ENCODE measurements at regions not wholly inside any gene's neighbourhood (a gene's known extent, or its start where the extent isn't known, plus 50 kb on each side); places are given as distances from the start of the nearest gene placed in this dataset.
"Not testable (repeated sequence)": the region's sequence is repeated elsewhere in the genome, so short reads cannot be mapped to it uniquely, and the experiment has no call there.

DNA sequence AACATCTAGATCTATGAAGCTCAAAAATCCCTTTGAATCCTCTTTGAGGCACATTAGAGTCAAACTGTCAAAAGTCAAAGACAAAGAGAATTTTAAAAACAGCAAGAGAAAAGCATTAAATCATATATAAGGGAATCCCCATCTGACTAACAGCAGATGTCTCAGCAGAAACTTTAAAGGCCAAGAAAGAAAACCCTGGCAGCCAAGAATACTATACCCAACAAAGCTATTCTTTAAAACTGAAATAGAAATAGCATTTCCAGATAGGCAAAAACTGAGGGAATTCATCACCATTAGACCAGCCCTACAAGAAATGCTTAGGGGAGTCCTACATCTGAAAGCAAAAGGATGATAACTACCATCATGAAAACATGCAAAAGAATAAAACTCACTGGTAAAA, 211.2 kb upstream of the PDZRN3 start:
- DNase-seq: no peak

DNA sequence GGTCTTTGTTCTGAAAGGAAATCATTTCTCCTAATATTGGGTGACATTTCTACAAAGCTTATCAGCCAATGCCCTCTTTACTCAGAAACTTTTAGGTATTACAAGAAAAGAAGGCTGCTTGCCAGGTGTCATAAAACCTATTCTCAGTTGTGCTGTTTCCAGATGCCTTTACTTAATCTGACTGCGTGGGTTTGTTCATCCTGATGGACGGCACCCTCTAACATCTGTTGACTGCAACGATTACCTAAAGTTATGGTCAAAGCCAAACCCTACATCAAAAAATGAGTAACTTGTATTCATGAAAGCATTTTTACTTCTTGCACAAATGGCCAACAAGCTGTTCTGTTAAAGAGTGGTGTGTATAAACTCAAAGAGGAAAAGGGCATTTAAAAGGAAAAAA, 207.7 kb upstream of the PDZRN3 start:
- no peak for DNase-seq

DNA sequence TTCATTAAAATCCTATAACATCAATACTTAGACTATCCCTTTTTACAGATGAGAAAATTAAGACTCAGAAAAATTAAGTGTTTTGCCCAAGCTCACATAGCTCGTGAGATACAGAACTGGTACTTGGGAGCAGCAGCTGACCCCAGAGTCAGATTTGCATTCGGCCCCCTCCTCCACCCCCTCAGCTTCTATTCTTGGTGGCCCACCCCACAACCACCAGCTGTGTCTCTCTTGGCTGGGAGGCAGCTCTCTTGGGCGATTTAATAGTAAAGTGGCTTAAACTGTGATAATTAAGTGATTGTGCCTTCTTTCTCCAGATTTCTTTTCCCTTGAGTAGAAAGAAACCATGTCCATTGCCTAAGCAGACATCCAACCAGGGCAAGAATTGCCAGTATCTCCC, 203.6 kb upstream of the PDZRN3 start:
- no peak for DNase-seq

DNA sequence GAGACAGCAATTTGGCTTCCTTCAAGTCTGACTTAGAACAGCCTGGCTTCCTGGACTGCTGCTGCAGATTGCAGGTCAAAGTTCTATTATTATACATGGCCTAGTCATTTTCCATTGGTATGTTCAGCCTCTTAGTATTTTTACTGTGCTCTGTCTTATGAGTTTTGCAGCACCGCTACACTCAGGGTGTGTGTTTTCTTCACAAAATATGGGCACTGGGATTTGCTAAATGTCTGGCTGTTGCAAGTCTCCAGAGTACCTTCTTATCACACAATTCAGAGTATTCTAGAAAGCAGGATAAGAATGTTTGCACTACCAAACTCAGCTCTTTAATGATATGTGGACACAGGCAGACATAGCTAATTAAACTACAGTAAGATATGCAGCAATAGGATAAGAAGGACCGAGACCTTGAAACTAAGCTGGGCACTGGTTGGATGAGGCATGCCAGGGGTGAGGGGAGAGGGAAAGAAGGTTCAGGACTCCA, 203.0 kb upstream of the PDZRN3 start:
- no peak for DNase-seq

DNA sequence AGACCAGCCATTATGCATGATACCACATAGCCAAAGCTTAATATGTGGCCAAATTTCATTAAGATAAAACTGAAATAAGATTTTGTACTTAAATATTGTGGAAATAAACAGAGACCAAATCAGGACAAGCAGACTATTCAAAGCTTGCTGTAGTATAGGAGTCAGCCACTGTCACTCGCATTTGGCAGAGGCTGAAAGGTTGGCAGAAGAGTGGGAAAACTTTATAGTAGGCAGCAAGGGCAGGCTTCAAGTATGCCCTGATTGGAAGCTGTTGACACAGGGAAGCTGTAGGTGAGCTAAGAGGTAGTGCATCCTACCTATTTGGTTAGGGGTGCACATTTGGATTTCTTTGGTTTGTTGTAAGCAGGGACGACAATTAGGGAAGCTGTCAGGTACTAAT, 202.5 kb upstream of the PDZRN3 start:
- DNase-seq: no peak

DNA sequence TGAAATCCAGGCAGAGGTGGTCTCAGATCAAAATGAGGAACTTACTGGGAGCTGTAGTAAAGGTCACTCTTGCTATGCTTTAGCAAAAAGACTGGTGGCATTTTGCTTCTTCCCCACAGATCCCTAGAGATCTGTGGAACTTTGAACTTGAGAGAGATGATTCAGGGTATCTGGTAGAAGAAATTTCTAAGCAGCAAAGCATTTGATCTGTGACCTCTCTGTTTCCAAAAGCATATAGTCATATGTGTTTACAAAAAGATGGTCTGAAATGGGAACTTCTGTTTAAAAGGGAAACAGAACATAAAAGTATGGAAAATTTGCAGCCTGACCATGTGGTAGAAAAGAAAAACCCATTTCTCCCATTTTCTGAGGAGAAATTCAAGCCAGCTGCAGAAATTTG, 196.2 kb upstream of the PDZRN3 start:
- DNase-seq: not testable (repeated sequence)

DNA sequence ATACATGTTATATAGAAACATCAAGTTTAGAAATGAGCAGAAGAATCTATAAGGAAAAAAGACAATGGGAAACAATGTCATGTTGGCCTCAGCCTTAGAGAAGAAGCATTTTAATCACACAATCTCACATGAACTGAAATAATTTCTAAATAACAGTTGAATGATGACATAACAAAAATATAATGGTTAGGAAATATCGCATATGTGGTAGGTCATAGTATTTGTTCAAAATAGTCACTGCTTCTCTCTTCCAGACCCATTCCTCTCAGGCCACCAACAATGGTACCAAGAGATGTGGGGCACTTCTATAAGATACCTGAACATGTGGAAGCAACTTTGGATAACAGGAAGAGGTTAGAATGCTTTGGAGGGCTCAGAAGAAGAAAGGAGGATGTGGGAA, 195.7 kb upstream of the PDZRN3 start:
- no peak for DNase-seq

DNA sequence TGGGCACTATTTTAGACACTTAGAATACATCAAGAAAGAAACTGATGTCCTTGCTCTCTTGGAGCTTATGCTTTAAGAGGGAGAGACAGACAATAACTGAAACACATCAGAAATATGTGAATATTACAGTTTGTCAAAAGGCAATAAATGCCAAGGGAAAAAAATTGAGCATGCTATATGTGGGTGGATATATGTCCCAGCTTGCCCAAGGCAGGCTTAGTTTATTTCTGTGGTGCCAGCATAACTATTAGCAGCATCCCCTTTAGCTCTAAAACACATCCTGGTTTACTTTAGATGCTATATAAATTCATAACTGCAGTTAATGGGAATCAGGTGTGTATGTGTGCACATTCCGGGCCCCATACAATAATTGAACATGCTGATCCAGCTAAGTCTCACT, 191.2 kb upstream of the PDZRN3 start:
- no peak for DNase-seq

DNA sequence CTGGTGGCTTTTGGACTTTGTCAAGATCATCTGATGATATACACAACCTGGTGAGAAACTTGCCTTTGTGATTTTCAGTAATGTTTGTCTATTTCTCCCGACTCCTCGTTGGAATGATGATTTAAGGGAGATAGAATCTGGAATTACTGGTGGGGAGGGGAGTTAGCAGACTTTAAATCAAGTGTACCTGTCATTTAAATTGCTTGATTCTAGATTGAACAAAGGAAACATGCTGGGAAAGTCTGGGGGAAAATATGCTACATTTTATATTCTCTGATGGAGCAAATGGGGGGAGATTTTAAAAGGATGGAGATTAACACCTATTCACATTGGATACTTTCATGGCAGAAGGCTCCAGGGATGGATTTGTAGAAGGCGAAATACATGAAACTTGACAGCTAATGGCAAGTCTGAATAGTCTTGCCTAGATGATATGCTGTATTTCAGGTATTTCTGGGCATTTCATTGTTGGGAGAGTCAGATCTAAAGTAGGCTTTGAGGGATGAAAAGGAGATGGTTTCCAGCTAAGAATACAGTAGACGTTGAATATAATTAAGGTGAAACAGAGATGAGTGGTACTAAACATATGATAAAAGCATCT, 189.1 kb upstream of the PDZRN3 start:
- DNase-seq: no peak

DNA sequence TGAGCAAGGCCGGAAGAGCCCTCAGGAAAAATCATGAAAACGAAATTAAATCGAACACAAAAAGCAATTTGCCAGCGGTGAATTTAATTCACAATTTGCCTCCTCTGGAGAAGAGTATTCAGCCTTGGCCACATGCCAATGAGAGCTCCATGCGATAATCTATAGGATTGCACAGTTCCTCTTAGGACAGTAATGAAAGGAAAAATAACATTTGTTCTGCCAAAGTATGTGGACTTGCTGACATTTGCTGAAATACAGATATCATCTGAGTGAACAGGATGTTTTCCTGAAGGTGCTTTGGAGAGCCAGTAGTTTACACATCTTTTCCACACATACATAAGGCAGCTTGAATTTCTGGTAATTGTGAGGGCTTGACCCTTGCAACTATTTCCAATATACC, 188.6 kb upstream of the PDZRN3 start:
- DNase-seq: peak; percentile 2

DNA sequence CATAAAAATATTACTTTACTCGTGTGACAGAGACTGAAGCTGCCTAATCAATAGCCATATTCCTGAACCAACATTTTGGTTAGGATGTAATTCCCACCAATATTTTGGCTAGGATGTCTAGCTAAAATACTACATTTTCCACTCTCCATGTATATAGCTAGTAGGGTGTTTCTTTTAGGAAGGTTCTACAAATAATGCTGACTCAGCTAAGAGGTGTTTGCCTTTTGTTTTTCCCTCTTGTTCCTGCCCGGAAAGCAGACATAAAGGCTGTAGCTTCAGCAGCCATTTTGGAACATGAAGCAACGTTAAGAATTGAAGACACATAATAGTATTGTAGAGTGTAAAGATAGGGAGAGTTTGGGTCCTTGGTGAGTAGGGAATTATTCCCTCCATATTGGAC, 187.3 kb upstream of the PDZRN3 start:
- DNase-seq: no peak

DNA sequence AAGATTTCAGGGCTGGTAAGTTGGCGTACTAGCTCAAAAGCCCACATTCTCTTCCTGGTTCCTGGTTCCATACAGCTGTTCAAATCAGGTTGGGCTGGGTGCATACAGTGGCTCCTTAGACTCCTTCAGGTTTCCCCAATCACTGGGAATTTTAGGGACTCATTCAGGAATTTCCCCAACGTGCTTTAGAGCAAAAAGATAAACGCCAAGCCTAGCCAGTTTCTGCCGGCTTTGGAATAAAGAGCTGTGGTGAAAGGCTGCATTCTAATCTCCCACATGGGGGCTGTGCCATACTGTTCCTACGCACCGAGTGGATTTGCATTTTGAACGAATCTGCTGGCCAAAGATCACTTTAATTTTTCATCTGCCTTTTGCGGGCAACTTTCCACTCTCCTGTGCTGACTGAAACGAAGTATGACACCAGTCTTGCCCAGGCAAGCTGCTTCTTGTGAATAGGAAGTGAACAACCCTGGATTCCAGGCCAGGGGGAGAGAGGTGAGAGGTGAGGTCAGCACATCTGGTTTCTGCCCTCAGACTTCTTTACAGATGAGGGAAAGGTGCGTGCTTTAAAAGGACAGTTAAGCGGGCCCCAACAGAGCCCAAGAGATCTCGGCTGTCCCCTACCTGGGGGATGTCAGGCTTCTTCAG, 184.2 kb upstream of the PDZRN3 start:
- no peak for DNase-seq

DNA sequence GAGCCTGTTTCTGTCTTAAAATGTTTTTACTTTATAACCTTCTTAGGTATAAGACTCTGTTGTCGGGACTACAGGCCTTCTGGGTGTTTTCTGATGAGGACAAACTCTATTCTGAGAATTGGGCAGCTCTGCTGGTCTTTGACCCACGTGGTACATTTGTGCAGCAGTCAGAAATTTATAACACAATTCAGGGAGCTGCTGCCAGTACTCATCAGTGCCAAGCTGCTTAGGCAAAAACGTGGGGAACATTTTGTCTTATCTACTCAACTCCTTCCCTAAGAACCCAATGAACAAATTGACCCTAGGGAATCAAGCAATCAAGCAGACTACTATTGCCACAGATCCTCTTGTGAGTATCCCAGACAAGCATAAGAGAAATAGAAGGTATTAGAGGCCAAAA, 180.7 kb upstream of the PDZRN3 start:
- DNase-seq: no peak

DNA sequence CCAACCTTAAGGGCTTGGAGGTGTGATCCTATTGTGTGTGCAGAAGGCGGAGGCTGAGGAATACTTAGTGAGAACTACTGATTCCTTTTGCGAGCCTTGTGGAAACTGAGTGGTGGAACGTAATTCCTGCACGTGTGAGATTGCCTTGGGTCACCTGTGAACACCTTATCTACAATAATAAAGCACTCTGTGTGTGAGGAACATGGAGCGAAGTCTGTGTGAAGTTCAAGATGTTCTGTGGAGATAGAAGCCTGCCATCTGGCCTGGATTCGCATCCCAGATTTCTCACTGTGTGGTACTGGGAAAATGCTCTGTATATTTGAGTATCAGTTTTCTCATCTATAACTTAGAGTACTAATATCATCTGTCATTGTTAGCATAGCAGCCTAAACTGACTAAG, 179.5 kb upstream of the PDZRN3 start:
- no peak for DNase-seq

DNA sequence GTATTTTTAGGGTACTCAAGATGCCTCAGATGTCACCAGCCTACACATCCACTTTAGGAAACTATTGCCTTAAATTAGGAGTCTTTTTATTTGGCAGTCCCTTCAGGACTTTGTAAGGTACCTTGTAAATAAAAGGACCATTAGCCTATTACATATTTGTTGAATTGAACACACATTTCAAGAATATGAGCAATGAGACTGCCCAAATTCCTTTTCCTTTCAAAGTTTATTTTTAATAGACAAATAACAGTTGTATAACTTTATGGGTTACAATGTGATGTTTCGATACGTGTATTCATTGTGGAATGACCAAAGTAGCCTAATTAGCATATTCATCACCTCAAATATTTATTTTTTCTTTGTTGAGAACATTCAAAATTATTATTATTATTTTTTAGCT, 176.7 kb upstream of the PDZRN3 start:
- DNase-seq: no peak

DNA sequence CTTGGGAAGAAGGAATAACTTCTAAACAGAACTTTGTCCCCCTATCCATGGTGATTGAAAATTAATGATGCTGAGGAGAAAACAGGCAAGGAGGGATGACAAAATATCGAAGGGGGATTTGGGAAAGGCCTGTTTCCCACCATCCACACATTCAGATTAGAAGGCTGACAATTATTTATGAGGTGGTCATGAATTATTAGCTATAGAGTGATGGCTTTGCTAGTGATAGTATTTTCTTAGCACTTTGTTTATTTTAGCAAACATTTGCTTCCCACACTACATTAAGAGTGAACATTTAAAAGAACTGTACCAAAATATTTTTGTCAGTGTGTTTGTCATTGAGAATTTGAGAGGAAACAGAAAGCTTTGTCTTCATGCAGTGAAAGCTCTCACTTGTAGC, 172.6 kb upstream of the PDZRN3 start:
- no peak for DNase-seq

DNA sequence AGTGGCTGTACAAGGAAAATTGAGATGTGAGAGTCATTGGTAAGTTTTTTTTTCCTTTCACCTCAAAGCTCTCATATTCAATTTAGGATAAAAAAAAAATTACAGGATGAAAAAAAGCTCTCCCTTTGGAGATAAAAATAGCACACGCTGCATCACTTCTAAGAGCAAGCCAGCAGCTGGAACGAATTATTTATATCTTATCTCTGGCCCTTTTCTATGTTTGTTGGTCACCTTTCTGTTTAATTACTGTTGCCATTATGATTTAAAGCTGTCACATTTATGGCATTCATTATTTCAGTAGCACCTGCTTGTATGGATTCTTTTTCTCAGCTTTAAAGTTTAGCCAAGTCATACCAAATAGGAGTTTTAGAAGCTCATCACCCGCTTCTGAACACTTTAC, 171.6 kb upstream of the PDZRN3 start:
- DNase-seq: no peak

DNA sequence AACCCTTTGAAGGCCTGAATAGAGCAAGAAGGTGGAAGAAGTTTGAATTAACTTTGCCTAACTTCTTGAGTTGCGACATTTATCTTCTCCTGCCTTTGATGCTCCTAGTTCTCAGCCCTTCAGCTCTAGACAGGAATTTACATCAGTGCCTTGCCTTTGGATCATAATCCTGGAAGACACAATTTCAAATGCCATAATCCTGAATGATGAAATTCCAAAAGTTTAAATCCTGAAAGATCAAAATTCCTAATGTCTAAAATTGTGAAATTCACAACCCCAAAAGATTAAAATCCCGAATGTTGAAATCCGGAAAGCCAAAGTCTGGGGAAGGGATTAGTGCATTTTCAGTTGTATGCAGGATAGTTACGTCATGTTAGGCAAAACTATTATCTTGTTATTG, 166.6 kb upstream of the PDZRN3 start:
- no peak for DNase-seq

DNA sequence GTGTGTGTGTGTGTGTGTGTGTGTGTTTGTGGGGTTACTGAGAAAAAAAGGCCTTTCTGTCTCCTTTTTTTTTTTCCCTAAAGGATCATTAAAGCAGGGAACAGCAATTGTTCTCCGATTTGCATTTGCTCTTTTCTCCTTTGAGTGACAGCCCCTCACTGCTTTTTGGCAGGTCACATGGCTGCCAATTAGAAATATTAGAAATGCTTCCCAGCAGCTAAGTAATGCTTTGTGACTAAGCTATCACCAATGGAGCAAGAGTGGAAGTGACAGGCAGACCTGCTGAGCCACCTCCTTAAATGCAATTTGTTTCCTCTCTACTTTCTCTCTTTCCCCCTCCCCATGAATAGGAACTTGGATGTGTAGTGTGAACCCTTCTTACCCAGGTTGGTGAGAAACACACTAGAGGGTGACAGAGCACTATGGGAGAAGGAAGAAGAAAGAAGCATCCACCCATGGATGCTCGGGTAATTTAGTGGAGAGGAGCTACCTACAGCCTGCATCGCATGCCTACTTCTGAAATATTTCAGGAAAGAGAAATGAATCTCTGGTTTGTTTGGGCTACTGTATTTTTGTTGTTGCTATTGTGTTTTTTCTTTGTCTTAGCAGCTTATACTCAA, 165.2 kb upstream of the PDZRN3 start:
- no peak for DNase-seq

DNA sequence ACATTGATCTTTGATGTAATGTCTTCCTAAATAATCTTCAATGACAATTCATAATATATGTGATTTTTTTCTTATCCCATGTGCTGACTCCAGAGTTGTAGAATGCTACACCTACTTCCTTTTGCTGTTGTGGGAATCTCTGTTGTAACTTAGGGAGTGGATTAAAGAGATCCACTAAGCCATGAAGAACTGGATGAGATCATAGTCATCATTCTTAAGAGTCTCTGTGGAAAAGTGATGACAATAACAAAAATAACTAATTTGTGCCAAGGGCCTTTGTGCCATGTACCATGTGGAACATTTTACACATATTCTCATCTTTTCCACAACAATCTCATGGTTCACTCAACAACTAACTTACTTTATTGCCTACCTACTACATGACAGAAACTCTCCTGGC, 162.9 kb upstream of the PDZRN3 start:
- no peak for DNase-seq

DNA sequence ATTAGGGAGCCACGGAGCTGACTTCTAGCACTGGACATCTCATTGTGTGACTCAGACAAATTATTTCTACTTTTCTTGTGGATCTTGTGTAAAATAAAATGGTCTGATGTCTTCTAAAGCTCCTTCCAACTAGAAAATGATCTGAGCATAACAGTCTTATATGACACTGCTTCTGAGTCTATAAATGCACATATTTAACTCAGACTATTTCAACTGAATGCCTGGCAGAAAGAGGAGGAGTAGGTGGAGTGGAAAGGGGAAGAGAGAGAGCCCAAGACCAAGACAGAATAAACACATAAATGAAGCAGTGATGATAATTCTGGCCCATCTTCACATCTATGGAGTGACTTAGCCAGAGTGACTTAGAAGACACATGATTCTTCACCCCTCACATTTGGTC, 162.3 kb upstream of the PDZRN3 start:
- DNase-seq: no peak

DNA sequence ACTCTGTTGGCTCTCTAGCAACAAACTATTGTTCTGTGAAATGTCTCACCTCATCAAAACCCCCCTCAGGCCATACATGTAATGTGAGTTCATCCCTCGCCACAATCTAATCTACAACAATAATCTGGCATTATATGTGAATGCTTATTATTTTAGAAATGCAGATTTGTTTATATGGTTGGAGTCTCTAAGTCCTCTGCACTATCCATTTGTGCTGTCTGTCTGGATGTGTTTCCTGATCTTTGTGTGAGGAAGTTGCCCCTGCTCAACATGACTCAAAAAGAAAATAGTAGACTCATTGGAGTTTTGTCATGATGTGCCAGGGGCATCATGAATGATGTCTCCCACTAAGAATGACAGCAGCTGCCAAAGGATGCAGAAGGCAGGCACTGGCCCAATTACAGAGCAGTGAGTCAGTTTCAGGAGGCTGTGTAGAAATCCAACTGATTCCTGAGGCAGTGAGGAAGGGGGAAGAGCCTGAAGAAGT, 161.6 kb upstream of the PDZRN3 start:
- DNase-seq: no peak

DNA sequence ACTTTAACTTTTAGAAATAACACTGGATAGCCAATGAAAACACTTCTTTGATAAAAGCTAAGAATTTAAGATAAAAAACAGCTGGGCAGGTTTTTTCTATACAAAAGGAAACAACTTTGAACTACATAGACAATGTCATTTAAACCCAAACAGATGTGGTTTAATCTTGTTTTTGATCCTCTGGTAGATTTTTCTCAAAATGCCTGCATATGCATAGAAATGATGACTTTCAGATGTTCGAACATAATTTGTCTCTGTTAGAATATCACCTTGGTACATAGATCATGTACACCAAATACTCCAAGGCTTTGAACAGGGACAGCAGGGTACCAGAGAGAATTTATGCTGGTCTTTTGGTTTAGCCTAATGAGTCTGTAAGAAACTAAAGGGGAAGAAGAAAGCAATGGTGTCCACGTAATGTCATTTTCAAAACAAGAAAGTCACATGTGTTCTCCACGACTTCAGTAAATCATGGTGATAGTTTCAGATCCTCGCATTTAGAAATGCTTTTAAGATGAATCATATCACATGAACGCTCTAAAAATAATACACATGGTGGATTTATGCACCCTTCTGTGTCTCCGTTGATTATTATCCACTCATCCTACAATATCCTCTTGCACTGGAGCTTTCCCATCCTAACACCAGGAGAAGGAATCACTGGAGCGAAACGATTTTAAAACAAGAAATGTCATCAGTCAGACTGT, 160.1 kb upstream of the PDZRN3 start:
- DNase-seq: no peak

DNA sequence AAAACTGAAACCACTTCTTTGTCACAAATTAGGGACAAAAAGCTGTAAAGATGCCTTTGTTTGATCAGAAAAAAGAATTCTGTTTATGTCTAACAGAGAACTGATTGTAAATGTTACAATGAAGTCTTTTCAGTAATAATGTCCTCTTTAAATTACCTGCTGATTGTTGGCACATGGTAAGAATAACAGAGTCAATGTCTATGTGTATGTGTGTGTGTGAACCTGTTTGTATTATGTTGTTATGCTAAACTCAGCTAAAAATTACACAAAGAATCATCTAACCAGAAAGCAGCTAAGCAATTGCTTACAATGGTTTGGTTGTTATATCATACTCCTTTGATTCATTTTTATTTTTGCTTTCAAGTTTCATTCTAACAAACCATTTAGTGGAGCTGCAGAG, 159.1 kb upstream of the PDZRN3 start:
- no peak for DNase-seq

All from suppressor macrophage treated with lipopolysaccharide for 4 hours (primary cell).